Liver (tissue), 8 donors: ENCODE measurements at regions not wholly inside any gene's neighbourhood (a gene's known extent, or its start where the extent isn't known, plus 50 kb on each side); places are given as distances from the start of the nearest gene placed in this dataset.

ENCODE experiments used
- DNase-seq: peaks from one replicate; pipeline ENCODE4 v3.0.0-alpha.2; 2017; ENCODE audit warnings: low spot score
- H3K27ac ChIP-seq, 2 donors: one replicate each; pipeline ENCODE4 v1.7.0; 2013; ENCODE audit warnings: inconsistent platforms in 2 of 2, low read length in 2 of 2, control low read depth in 1 of 2, low read depth in 1 of 2, mild to moderate bottlenecking in 1 of 2
- H3K27me3 ChIP-seq, 4 donors: one replicate each; pipeline versions ENCODE4 v1.6.1 to v1.7.0; 2013; ENCODE audit warnings: low read length in 3 of 4, inconsistent platforms in 1 of 4, mild to moderate bottlenecking in 1 of 4, moderate library complexity in 1 of 4; ENCODE audit not compliant: control insufficient read depth in 4 of 4, insufficient read depth in 4 of 4
- H3K36me3 ChIP-seq, 4 donors: one replicate each; pipeline versions ENCODE4 v1.6.1 to v1.7.0; 2013; ENCODE audit warnings: low read length in 3 of 4, mild to moderate bottlenecking in 3 of 4, low read depth in 1 of 4, moderate library complexity in 1 of 4; ENCODE audit not compliant: control insufficient read depth in 4 of 4, insufficient read depth in 3 of 4
- H3K4me1 ChIP-seq, 4 donors: one replicate each; pipeline versions ENCODE4 v1.6.1 to v1.7.0; 2013; ENCODE audit warnings: low read length in 3 of 4, mild to moderate bottlenecking in 3 of 4, moderate library complexity in 1 of 4; ENCODE audit not compliant: control insufficient read depth in 4 of 4, insufficient read depth in 4 of 4
- H3K4me3 ChIP-seq, 3 donors: one replicate each; pipeline versions ENCODE4 v1.6.1 to v1.7.0; 2013; ENCODE audit warnings: low read length in 3 of 3, control low read depth in 1 of 3, low read depth in 1 of 3, mild to moderate bottlenecking in 1 of 3
- H3K9ac ChIP-seq, 2 donors: one replicate each; pipeline ENCODE4 v1.7.0; 2013; ENCODE audit warnings: low read length in 2 of 2, mild to moderate bottlenecking in 2 of 2, moderate library complexity in 2 of 2, control low read depth in 1 of 2, low read depth in 1 of 2
- H3K9me3 ChIP-seq, 4 donors: one replicate each; pipeline versions ENCODE4 v1.6.1 to v1.7.0; 2013; ENCODE audit warnings: low read length in 3 of 4; ENCODE audit not compliant: control insufficient read depth in 4 of 4
- EGR1 ChIP-seq, 2 donors: IDR thresholded peaks; 2 replicates each; pipeline ENCODE4 v1.6.1; 2016 to 2018; ENCODE audit warnings: antibody characterized with exemption in 2 of 2, low read depth in 2 of 2
- FOXA1 ChIP-seq: IDR thresholded peaks from 2 replicates; pipeline ENCODE4 v1.6.1; 2016; ENCODE audit warnings: antibody characterized with exemption
- FOXA2 ChIP-seq: IDR thresholded peaks from 2 replicates; pipeline ENCODE4 v1.6.1; 2016; ENCODE audit warnings: antibody characterized with exemption
- GABPA ChIP-seq, 2 donors: IDR thresholded peaks in 1 of 2; conservative IDR thresholded peaks in 1 of 2; 2 replicates each; pipeline ENCODE4 v1.6.1; 2016; ENCODE audit warnings: antibody characterized with exemption in 2 of 2, mild to moderate bottlenecking in 1 of 2, moderate library complexity in 1 of 2
- HNF4A ChIP-seq, 2 donors: conservative IDR thresholded peaks; 2 replicates each; pipeline ENCODE4 v1.6.1; 2016; ENCODE audit warnings: antibody characterized with exemption in 2 of 2, mild to moderate bottlenecking in 2 of 2
- HNF4G ChIP-seq: IDR thresholded peaks from 2 replicates; pipeline ENCODE4 v1.6.1; 2016; ENCODE audit warnings: antibody characterized with exemption
- JUND ChIP-seq, 2 donors: IDR thresholded peaks; 2 replicates each; pipeline ENCODE4 v1.6.1; 2016; ENCODE audit warnings: antibody characterized with exemption in 2 of 2
- NR2F2 ChIP-seq: IDR thresholded peaks from 2 replicates; pipeline ENCODE4 v1.6.1; 2016; ENCODE audit warnings: antibody characterized with exemption
- RAD21 ChIP-seq, 2 donors: IDR thresholded peaks; 2 replicates each; pipeline ENCODE4 v1.6.1; 2016; ENCODE audit warnings: antibody characterized with exemption in 2 of 2, mild to moderate bottlenecking in 2 of 2
- RXRA ChIP-seq, 2 donors: IDR thresholded peaks; 2 replicates each; pipeline ENCODE4 v1.6.1; 2017 to 2018; ENCODE audit warnings: antibody characterized with exemption in 2 of 2, mild to moderate bottlenecking in 1 of 2
- SP1 ChIP-seq: IDR thresholded peaks from 2 replicates; pipeline ENCODE4 v1.6.1; 2018; ENCODE audit warnings: antibody characterized with exemption, mild to moderate bottlenecking
- TAF1 ChIP-seq: conservative IDR thresholded peaks from 2 replicates; pipeline ENCODE4 v1.6.1; 2016; ENCODE audit warnings: antibody characterized with exemption, mild to moderate bottlenecking
- YY1 ChIP-seq: IDR thresholded peaks from 2 replicates; pipeline ENCODE4 v1.6.1; 2016; ENCODE audit warnings: antibody characterized with exemption, mild to moderate bottlenecking
- WGBS: extraction: QIAGEN DNeasy Blood & Tissue Kit; methylation state at CpG from one replicate; pipeline ENCODE4 v1.1.7; 2013; 5-methylcytosine and 5-hydroxymethylcytosine counted together
- TF ChIP-seq, protein P1 (sequence below): fragments of 150-350 bp; IDR thresholded peaks from 2 replicates; pipeline ENCODE4 v1.5.1; 2017; ENCODE audit warnings: improper control_type of control experiment, low read depth, low read length; ENCODE audit not compliant: missing input control
- TF ChIP-seq, protein P2 (sequence below): IDR thresholded peaks from 2 replicates; pipeline ENCODE4 v1.6.1; 2016; ENCODE audit warnings: antibody characterized with exemption
- TF ChIP-seq, protein P3 (sequence below): IDR thresholded peaks from 2 replicates; pipeline ENCODE4 v1.6.1; 2016; ENCODE audit warnings: antibody characterized with exemption, mild to moderate bottlenecking
- TF ChIP-seq, protein P4 (sequence below): IDR thresholded peaks from 2 replicates; pipeline ENCODE4 v1.6.1; 2016; ENCODE audit warnings: antibody characterized with exemption
- TF ChIP-seq, protein P5 (sequence below): IDR thresholded peaks from 2 replicates; pipeline ENCODE4 v1.6.1; 2016; ENCODE audit warnings: antibody characterized with exemption
- donor health status: healthy.
- donor health status: healthy.
- donor health status: healthy.
- donor health status: healthy.
- donor health status: healthy.

DNA sequence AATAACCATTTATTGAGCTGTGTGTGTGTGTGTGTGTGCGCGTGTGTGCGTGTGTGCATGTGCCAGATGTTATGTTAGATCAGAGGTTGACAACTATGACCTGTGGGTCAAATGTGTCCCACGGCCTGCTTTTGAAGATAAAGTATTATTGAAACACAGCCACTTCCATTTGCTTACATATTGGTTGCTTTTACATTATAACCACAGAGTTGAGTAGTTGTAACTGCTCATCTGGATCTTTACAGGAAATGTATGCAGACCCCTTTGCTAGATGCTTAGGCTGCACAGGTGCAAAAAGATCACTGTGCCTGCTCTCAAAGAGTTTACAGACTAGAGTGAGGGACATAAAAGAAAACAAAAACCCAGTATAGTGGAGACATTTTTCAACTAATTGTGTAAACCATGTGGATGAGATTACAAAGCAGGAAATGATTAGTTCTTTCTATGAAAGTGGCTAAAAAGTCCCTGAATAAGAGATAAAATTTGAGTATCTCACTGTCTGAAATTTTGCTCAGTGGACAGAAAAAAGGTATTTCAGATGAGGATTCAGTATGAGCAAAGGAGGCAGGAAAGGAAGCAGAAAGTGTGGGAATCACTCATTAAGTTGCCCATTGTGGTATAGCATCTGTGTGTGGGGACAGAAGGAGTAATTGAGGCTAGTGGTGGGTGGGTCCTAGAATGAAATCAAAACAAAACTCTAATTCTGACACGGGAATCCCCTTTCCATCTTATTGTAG lies 188.4 kb downstream of the PAH start:
- no peak overlapping the region for H3K4me3 ChIP-seq
- H3K27me3 ChIP-seq: no peaks in the 10 kb centered on the region
- no peak overlapping the region for H3K27ac ChIP-seq
- no peak for DNase-seq
- H3K36me3 ChIP-seq: no peaks in the 10 kb centered on the region
- H3K9me3 ChIP-seq: no peaks in the 10 kb centered on the region
- H3K4me1 ChIP-seq: no peaks in the 10 kb centered on the region
- WGBS: 79% methylated on average over 5 of the region's 5 CpGs
- no peak overlapping the region for H3K9ac ChIP-seq
- TF ChIP-seq, protein P1, sequence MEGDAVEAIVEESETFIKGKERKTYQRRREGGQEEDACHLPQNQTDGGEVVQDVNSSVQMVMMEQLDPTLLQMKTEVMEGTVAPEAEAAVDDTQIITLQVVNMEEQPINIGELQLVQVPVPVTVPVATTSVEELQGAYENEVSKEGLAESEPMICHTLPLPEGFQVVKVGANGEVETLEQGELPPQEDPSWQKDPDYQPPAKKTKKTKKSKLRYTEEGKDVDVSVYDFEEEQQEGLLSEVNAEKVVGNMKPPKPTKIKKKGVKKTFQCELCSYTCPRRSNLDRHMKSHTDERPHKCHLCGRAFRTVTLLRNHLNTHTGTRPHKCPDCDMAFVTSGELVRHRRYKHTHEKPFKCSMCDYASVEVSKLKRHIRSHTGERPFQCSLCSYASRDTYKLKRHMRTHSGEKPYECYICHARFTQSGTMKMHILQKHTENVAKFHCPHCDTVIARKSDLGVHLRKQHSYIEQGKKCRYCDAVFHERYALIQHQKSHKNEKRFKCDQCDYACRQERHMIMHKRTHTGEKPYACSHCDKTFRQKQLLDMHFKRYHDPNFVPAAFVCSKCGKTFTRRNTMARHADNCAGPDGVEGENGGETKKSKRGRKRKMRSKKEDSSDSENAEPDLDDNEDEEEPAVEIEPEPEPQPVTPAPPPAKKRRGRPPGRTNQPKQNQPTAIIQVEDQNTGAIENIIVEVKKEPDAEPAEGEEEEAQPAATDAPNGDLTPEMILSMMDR: no peak
- no peak for TF ChIP-seq FOXA1

DNA sequence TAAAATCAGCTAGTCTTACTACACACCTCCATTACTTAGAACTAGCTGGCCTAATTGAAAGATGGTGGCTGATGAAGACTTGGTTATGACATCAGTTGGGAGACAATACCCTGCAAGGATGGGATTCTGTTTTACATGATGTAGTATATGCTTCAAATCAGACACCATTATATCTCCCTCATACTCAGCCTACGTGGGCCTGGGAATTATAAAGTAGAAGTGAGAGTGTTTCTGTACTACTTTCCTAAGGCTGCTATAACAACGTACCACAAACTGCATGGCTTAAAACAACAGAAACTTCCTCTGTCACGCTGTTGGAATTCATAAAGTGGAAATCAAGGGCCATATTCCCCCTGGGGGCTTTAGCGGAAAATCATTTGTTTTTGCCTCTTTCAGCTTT lies 190.4 kb downstream of the PAH start:
- H3K4me1 ChIP-seq: no peaks in the 10 kb centered on the region
- TF ChIP-seq FOXA1 (no peak), EGR1 (IDR thresholded peaks at IDR 0.05; ENCODE audit: low read depth in 2 of 2) (no peak), RXRA (IDR thresholded peaks at IDR 0.05) (no peak), TAF1 (no peak), JUND (IDR thresholded peaks at IDR 0.05) (no peak), YY1 (no peak), NR2F2 (no peak), HNF4G (no peak), RAD21 (IDR thresholded peaks at IDR 0.05) (no peak), HNF4A (conservative IDR thresholded peaks at IDR 0.05) (no peak), GABPA (IDR thresholded peaks at IDR 0.05 in 1 of 2, conservative IDR thresholded peaks at IDR 0.05 in 1 of 2) (no peak), FOXA2 (no peak), SP1 (no peak)
- TF ChIP-seq, protein P2, sequence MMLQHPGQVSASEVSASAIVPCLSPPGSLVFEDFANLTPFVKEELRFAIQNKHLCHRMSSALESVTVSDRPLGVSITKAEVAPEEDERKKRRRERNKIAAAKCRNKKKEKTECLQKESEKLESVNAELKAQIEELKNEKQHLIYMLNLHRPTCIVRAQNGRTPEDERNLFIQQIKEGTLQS: no peak
- TF ChIP-seq, protein P3, sequence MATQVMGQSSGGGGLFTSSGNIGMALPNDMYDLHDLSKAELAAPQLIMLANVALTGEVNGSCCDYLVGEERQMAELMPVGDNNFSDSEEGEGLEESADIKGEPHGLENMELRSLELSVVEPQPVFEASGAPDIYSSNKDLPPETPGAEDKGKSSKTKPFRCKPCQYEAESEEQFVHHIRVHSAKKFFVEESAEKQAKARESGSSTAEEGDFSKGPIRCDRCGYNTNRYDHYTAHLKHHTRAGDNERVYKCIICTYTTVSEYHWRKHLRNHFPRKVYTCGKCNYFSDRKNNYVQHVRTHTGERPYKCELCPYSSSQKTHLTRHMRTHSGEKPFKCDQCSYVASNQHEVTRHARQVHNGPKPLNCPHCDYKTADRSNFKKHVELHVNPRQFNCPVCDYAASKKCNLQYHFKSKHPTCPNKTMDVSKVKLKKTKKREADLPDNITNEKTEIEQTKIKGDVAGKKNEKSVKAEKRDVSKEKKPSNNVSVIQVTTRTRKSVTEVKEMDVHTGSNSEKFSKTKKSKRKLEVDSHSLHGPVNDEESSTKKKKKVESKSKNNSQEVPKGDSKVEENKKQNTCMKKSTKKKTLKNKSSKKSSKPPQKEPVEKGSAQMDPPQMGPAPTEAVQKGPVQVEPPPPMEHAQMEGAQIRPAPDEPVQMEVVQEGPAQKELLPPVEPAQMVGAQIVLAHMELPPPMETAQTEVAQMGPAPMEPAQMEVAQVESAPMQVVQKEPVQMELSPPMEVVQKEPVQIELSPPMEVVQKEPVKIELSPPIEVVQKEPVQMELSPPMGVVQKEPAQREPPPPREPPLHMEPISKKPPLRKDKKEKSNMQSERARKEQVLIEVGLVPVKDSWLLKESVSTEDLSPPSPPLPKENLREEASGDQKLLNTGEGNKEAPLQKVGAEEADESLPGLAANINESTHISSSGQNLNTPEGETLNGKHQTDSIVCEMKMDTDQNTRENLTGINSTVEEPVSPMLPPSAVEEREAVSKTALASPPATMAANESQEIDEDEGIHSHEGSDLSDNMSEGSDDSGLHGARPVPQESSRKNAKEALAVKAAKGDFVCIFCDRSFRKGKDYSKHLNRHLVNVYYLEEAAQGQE: no peak
- TF ChIP-seq, protein P1: no peak
- TF ChIP-seq, protein P4, sequence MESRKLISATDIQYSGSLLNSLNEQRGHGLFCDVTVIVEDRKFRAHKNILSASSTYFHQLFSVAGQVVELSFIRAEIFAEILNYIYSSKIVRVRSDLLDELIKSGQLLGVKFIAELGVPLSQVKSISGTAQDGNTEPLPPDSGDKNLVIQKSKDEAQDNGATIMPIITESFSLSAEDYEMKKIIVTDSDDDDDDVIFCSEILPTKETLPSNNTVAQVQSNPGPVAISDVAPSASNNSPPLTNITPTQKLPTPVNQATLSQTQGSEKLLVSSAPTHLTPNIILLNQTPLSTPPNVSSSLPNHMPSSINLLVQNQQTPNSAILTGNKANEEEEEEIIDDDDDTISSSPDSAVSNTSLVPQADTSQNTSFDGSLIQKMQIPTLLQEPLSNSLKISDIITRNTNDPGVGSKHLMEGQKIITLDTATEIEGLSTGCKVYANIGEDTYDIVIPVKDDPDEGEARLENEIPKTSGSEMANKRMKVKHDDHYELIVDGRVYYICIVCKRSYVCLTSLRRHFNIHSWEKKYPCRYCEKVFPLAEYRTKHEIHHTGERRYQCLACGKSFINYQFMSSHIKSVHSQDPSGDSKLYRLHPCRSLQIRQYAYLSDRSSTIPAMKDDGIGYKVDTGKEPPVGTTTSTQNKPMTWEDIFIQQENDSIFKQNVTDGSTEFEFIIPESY: no peak
- TF ChIP-seq, protein P5, sequence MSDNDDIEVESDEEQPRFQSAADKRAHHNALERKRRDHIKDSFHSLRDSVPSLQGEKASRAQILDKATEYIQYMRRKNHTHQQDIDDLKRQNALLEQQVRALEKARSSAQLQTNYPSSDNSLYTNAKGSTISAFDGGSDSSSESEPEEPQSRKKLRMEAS: no peak
- no peak overlapping the region for H3K9ac ChIP-seq
- no peaks in the 10 kb centered on the region for H3K27me3 ChIP-seq
- H3K4me3 ChIP-seq: no peak overlapping the region
- WGBS: 88% methylated on average over 4 of the region's 4 CpGs
- DNase-seq: no peak
- H3K27ac ChIP-seq: no peak overlapping the region
- no peaks in the 10 kb centered on the region for H3K36me3 ChIP-seq
- no peaks in the 10 kb centered on the region for H3K9me3 ChIP-seq
